Stimulated activated CD4-positive, alpha-beta T cell treated with anti-CD3 and anti-CD28 coated beads, Interleukin-4, amount 100 ng/mL, for 1 hour (primary cell): ENCODE measurements at regions not wholly inside any gene's neighbourhood (a gene's known extent, or its start where the extent isn't known, plus 50 kb on each side); places are given as distances from the start of the nearest gene placed in this dataset.
A peak's percentile ranks its signal among the peaks of the same experiment; 100 is the strongest.

ENCODE experiments used
- DNase-seq: peaks from one replicate; pipeline ENCODE4 v3.0.0-alpha.2; 2020

GRCh38 chr10:10647331-10647730 lies 370.3 kb upstream of the CELF2 start:
- DNase-seq, result no peak

- no peak for DNase-seq
Measured at GRCh38 chr10:10657139-10657760, 360.4 kb upstream of the CELF2 start.

- no peak for DNase-seq
Measured at GRCh38 chr10:10658172-10658785, 359.4 kb upstream of the CELF2 start.

- DNase-seq, result no peak
Measured at GRCh38 chr10:10660054-10660453, 357.6 kb upstream of the CELF2 start.

DNA sequence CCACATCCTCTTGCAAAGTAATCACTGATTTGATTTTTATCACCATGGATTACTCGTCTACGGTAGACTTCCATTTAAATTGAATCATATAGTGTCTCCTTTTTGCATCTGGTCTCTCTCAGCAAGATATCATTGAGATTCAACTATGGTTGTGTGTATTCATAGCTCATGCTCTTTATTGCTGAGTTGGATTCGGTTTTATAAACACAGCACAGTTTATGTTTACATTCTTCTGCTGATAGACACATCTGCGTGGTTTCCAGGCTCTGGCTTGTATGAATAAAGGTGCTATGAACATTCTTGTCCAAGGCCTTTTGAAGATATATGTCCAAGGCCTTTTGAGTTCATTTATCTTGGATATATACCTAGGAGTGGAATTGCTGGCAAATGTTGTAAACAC lies 356.5 kb upstream of the CELF2 start:
- DNase-seq, result no peak

DNA sequence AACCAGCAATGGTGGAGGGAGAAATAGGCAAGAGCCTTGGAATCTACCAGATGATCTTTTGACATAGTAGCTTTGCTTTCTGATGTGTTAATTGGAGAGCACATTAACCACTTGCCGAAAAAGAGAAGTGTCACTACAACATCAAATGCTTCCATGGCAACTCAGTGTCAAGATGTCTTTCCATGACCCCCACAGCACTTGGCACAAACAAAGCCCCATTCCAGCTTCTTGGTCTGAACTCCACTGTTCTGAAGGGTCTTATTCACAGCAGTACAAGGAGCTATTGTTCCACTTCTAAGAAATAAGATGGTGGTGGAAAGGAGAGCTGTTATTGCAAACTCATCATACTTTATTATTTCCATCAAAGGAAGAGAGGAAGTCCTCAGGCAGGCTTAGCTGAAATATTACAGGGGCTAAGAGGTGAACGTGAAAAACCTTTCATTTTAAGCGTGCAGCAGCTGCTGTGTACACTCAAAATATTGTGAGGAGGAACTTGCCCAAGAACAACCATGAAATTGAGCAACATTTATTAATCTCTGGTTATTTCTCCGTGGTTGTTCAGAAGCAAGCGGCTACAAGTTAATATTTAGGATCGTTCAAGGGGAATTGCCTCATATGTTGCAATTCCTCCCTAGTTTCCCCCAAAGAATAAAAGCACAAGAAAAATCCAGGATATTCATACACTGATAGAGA lies 354.8 kb upstream of the CELF2 start:
- DNase-seq, result no peak

GRCh38 chr10:10663622-10664021 lies 354.1 kb upstream of the CELF2 start:
- no peak for DNase-seq

DNA sequence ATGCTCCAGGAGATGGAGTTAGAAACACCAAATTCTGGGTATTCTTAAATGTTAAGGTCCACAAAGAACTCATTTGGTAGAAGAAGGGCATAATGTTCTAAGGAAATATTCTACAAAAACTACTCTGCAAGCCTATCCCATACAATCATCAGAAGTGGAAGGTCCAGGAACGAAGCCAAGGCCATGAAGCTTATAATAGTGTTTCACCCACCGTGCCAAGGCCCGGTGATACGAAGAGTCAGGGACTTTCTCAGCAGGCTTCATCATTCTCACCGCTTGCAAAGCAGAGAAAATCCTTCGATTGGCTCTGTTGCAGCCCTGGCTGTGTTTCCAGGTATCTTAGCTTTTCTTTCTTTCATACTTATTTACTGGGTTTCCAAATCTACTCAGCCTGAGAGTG lies 351.9 kb upstream of the CELF2 start:
- no peak for DNase-seq

DNA sequence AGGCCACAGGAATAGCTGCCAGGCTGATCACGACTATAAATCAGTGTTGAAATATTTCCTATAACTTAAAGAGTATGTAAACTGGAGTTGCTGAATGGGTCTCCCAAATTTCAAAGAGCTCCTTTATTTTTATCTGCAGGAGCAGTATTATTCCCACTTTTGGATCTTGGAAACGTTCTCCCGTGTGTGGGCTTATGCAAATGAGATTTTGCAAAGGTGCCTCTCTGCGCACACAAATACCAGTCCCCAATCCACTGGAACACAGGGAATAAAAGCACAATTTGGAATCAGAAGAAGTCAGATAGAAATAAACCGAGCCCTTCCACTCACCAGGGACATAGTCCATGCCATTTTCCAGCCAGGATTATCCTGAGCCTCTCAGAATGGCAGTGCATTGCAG lies 350.2 kb upstream of the CELF2 start:
- DNase-seq, result no peak

DNA sequence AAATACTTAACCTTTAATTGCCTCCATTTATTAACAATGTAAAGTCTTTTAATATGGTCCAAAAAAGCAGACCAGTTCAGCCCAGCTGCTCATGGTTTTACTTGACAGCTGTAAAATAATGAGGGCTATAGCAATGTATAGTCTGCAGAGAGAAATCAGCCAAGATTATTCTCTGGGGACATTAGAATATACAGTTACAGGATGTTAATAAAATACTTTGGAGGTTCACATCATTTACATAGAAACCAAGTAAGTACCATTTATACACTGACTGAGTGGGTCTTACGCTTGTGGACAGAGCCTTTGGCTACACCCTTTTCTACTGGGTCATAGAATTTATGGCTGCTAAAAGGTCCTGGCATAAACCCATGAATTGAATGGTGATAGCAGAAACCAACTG lies 340.7 kb upstream of the CELF2 start:
- DNase-seq, result no peak

DNA sequence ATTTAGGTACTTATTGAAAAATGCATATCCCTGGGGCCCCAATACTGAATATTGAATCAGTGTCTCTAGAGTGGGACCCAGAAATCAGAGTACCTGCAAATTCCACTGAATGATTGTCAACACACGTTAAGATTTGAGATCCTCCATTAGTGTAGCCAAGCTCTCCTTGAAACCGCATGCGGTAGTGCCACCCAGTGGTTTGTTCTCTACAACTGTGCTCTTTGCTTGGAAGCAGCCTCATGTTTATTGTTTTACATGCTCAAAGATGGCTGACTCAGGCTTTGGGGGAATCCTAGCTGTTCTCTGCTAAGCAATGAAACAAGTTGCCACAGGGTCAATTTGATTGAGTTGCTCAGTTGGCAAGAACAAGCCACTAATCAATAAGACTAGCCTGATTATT lies 340.2 kb upstream of the CELF2 start:
- DNase-seq, result peak; percentile 31

- no peak for DNase-seq
Measured at GRCh38 chr10:10680496-10680895, 337.2 kb upstream of the CELF2 start.

DNA sequence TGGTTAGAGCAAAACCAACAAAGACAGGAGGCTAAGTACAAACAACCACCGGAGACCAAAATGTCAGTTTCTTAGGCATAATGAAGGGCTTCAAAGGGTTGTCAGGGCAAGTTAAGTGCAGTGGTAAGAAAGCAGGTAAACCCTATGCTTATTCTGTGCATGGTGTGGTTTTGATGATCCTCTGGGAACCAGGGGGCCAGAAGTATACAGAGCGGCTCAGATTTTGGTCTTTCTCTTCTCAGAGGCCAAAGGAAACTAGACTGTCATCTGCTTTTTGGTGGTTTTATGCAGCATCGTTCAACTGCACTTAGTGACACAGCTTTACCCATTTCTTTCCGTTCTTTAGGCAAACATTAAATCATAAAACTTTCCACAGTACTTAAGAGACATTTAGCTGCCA lies 332.7 kb upstream of the CELF2 start:
- DNase-seq, result no peak

- DNase-seq, result no peak
Measured at GRCh38 chr10:10685566-10685965, 332.1 kb upstream of the CELF2 start.

GRCh38 chr10:10687751-10688150 lies 329.9 kb upstream of the CELF2 start:
- DNase-seq, result no peak

GRCh38 chr10:10699427-10699826 lies 318.2 kb upstream of the CELF2 start:
- no peak for DNase-seq

- no peak for DNase-seq
Measured at GRCh38 chr10:10701084-10701611, 316.5 kb upstream of the CELF2 start.

DNA sequence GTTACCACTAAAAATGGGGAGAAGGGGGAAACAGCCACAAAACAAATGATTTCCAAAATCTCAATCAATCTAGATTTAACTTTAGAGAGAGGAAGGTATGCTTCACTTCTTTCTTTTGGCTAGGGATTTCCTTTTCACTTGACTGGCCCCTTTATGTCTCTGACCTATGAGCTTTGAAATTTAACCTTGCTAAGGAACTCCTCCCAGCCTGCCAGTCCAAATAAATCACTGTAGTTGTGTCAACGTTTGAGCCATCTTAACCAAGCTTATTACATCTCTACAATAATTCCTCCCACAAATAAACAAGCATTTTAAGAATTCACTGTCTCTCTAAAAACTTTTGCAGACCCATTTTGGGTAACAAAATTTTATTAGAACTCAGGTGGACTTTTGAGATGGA lies 315.5 kb upstream of the CELF2 start:
- no peak for DNase-seq

GRCh38 chr10:10703382-10703781 lies 314.3 kb upstream of the CELF2 start:
- no peak for DNase-seq

DNA sequence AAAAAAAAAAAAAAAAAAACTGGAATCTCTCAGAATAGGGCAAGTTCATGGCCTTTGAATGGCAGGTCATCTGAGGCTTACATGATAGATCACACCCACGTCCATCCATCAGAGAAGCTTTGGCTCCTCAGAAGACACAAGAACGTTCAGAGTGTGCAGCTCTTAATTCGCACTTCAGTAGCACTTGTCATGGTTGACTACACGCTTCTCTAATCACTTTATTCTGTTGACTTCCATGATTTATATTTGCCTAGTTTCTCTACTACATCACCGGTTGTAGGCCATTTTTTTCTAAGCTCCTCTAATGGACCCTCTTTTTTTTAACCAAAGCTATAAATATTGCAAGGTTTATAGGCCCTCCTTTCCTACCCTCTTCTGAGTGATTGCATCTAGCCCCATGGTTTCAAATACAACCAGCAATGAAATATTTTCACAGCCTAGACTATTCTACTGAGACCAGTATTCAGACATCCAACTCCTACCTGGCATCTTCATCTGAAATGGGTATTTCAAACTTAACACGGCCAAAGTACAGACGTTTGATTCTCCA lies 305.4 kb upstream of the CELF2 start:
- DNase-seq, result no peak

DNA sequence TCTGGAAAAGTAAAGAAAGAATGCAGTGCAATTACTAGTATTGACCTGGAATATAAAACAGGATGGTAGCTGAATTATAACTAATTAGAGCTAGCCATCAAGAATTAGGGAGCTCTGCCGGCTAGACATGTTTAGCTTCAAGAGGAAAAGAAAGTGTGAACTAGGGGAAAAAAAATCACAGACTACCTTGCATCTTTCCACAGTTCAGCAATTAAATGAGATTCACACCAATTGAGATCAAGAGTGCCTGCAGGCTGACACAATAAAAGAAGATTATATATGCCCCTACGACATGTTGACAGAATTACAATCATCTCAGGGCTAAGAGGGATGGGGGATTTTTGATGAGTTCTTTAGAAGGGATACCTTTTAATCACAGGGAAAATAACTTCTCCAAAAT lies 303.3 kb upstream of the CELF2 start:
- DNase-seq, result no peak

DNA sequence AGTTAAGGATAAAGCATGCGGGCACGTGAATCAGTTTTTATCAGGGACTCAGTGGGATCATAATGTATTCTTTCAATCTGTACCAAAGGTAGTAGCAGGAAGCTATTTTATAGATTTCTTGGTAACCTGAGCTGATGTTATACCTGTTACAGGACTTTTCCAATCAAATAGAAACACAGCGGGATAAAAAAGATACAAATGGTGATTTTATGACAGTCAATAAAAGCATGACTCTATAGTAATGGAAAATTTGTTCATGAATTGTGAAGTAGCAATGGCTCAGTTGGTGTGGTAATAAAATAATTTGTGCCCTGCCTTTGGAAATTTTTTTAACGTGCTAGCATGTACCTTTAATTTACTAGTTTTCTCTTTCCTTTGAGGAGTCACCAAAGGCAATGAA lies 300.7 kb upstream of the CELF2 start:
- no peak for DNase-seq

GRCh38 chr10:10722422-10722821 lies 295.2 kb upstream of the CELF2 start:
- DNase-seq, result no peak

GRCh38 chr10:10725196-10725595 lies 292.5 kb upstream of the CELF2 start:
- no peak for DNase-seq
